ENCODE measurements at regions not wholly inside any gene's neighbourhood (a gene's known extent, or its start where the extent isn't known, plus 50 kb on each side); places are given as distances from the start of the nearest gene placed in this dataset.

GRCh38 chr9:129506892-129507291 is 114.0 kb downstream of the C9orf50 start:
- no peaks in the 10 kb centered on the region for H3K36me3 ChIP-seq (ENCODE audit: control insufficient read depth, insufficient read depth, low read length)
- FAIRE-seq = no peak
- no peaks in the 10 kb centered on the region for H3K27me3 ChIP-seq (ENCODE audit: control insufficient read depth, insufficient read depth, low read length)
- H3K4me3 ChIP-seq (ENCODE audit: low read depth, low read length) = no peak overlapping the region
- TF ChIP-seq, protein P1, sequence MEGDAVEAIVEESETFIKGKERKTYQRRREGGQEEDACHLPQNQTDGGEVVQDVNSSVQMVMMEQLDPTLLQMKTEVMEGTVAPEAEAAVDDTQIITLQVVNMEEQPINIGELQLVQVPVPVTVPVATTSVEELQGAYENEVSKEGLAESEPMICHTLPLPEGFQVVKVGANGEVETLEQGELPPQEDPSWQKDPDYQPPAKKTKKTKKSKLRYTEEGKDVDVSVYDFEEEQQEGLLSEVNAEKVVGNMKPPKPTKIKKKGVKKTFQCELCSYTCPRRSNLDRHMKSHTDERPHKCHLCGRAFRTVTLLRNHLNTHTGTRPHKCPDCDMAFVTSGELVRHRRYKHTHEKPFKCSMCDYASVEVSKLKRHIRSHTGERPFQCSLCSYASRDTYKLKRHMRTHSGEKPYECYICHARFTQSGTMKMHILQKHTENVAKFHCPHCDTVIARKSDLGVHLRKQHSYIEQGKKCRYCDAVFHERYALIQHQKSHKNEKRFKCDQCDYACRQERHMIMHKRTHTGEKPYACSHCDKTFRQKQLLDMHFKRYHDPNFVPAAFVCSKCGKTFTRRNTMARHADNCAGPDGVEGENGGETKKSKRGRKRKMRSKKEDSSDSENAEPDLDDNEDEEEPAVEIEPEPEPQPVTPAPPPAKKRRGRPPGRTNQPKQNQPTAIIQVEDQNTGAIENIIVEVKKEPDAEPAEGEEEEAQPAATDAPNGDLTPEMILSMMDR (IDR thresholded peaks at IDR 0.05; ENCODE audit: insufficient read depth, low read length, severe bottlenecking) = no peak
- DNase-seq (ENCODE audit: low read depth) = no peak

DNA sequence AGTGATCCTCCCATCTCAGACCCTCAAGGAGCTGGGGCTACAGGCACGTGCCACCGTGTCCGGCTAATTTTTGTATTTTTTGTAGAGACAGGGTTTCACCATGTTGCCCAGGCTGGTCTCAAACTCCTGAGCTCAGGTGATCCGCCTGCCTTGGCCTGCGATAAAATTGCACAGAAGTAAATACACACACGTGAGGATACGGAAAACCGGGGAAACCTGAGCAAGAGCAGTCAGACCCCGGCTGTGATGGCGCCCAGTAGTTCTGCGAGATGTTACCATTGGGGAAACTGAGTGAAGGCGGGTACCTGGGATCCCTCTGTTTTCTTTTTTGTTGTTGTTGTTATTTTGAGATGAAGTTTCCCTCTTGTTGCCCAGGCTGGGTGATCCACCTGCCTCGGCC is 114.9 kb downstream of the C9orf50 start:
- Histone ChIP-seq H3K36me3 (ENCODE audit: control insufficient read depth, insufficient read depth, low read length) (no peaks in the 10 kb centered on the region), H3K27me3 (ENCODE audit: control insufficient read depth, insufficient read depth, low read length) (no peaks in the 10 kb centered on the region), H3K4me3 (ENCODE audit: low read depth, low read length) (no peak overlapping the region)
- no peak for DNase-seq (ENCODE audit: low read depth)
- FAIRE-seq = no peak
- TF ChIP-seq, protein P1 (IDR thresholded peaks at IDR 0.05; ENCODE audit: insufficient read depth, low read length, severe bottlenecking) = no peak

DNA sequence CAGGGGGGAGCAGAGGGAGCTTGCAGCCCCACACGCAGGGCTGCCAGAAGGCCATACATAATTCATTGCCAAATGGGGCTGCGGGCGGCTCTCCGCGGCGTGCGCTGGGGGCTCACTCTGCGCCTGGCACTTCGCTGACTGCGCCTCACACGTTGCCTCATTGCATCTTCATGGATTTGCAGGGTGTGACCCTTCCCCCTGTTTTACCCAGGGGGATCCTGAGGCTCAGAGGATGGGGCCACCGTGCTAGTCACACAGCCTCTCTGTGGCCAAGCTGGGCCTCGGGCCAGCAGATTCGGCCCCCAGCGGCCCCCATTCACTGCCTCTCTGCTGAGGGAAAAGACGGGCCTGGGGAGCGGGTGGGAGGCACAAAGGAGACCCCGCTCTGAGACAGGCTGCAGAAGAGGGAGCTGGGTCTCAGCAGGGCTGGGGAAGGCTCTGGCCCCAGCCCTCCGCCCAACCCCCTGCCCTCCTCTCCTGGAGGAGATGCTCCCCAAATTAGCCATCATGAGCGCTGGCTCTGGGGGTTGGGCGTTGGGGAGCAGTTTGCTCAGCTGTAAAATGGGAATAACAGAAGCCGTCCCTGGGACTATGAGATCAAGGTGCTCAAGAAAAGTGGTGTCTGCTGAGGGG is 115.5 kb downstream of the C9orf50 start:
- TF ChIP-seq, protein P1 (IDR thresholded peaks at IDR 0.05; ENCODE audit: insufficient read depth, low read length, severe bottlenecking) = no peak
- H3K4me3 ChIP-seq (ENCODE audit: low read depth, low read length) = no peak overlapping the region
- no peak for FAIRE-seq
- no peak for DNase-seq (ENCODE audit: low read depth)
- H3K36me3 ChIP-seq (ENCODE audit: control insufficient read depth, insufficient read depth, low read length) = no peaks in the 10 kb centered on the region
- no peaks in the 10 kb centered on the region for H3K27me3 ChIP-seq (ENCODE audit: control insufficient read depth, insufficient read depth, low read length)

- peak; percentile 13 for FAIRE-seq
- Histone ChIP-seq H3K27me3 (ENCODE audit: control insufficient read depth, insufficient read depth, low read length) (no peaks in the 10 kb centered on the region), H3K36me3 (ENCODE audit: control insufficient read depth, insufficient read depth, low read length) (no peaks in the 10 kb centered on the region), H3K4me3 (ENCODE audit: low read depth, low read length) (no peak overlapping the region)
- no peak for DNase-seq (ENCODE audit: low read depth)
- TF ChIP-seq, protein P1 (IDR thresholded peaks at IDR 0.05; ENCODE audit: insufficient read depth, low read length, severe bottlenecking) = no peak
Measured at GRCh38 chr9:129504404-129504803, 116.5 kb downstream of the C9orf50 start.

DNA sequence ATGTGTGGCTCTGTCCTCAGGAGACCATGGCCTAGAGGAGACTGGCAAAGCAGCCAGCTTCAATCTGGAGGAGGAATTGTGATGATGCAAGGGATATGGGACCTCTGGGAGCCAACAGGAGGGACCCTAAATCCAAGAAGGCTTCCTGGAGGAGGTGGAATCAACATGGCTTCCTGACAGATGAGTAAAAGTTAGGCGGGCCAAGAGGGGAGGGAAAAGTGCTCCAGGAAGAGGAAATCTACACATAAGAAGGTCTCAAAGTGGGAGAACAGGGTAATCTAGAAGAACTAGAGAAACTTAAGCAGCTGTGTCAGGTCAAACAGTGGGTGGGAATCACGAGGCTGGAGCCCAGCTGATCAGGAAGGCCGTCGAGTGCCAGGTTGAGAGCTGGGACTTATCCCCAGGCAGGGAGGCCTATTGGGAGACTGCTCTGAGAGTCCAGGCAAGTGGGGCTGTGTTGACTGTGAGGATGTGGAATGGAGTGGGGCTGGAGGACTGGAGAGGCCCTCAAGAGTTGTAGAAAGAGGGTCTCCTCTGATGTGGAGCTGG is 119.1 kb downstream of the C9orf50 start:
- TF ChIP-seq, protein P1 (IDR thresholded peaks at IDR 0.05; ENCODE audit: insufficient read depth, low read length, severe bottlenecking) = no peak
- Histone ChIP-seq H3K27me3 (ENCODE audit: control insufficient read depth, insufficient read depth, low read length) (no peaks in the 10 kb centered on the region), H3K36me3 (ENCODE audit: control insufficient read depth, insufficient read depth, low read length) (no peaks in the 10 kb centered on the region), H3K4me3 (ENCODE audit: low read depth, low read length) (no peak overlapping the region)
- FAIRE-seq (peak; percentile 13), DNase-seq (ENCODE audit: low read depth) (no peak)
